IMR-90 (cell line): ENCODE measurements at regions not wholly inside any gene's neighbourhood (a gene's known extent, or its start where the extent isn't known, plus 50 kb on each side); places are given as distances from the start of the nearest gene placed in this dataset.
A peak's percentile ranks its signal among the peaks of the same experiment; 100 is the strongest.

ENCODE experiments used
- ATAC-seq: fragments of 200-7000 bp; cut with Tn5 transposase; 2 replicates; pipeline ENCODE4 v1.9.1; 2020; ENCODE audit warnings: low read depth, mild to moderate bottlenecking, moderate library complexity
- BruUV-seq: library from RNA; stranded (reverse); fragments of 400-500 nt; replicated peaks from 2 replicates; lab custom pipeline; 2021; lab: Mats Ljungman, UMichigan
- CTCF ChIA-PET: fragments of 300-600 bp; formaldehyde crosslinking; extraction: SDS; loops from one replicate; lab custom pipeline; 2021; ENCODE audit warnings: antibody characterized with exemption; lab: Yijun Ruan, JAX
- POLR2A ChIA-PET: fragments of 300-600 bp; sonication (Branson Sonifier 250); formaldehyde crosslinking; loops from one replicate; lab custom pipeline; 2022; ENCODE audit warnings: antibody characterized with exemption; ENCODE audit not compliant: unreplicated experiment; lab: Charles Lee
- DNase-seq: peaks from one replicate; pipeline ENCODE4 v3.0.0; 2013
- H2AFZ ChIP-seq: replicated peaks from 2 replicates; pipeline ENCODE3; 2013; ENCODE audit warnings: low read length, mild to moderate bottlenecking; ENCODE audit not compliant: poor library complexity
- H2AK5ac ChIP-seq: 2 replicates; pipeline ENCODE4 v1.6.1; 2013; ENCODE audit warnings: low read depth, low read length, inconsistent platforms
- H2AK9ac ChIP-seq: replicated peaks from 2 replicates; pipeline ENCODE3; 2013; ENCODE audit warnings: mild to moderate bottlenecking, low read depth, low read length, moderate library complexity; ENCODE audit not compliant: poor library complexity
- H2BK120ac ChIP-seq: 2 replicates; pipeline ENCODE4 v1.6.1; 2013; ENCODE audit warnings: low read depth, low read length, inconsistent platforms
- H2BK15ac ChIP-seq: 3 replicates; pipeline ENCODE4 v1.6.1; 2013; ENCODE audit warnings: low read depth, low read length, inconsistent platforms
- H2BK20ac ChIP-seq: 2 replicates; pipeline ENCODE4 v1.6.1; 2013; ENCODE audit warnings: low read depth, mild to moderate bottlenecking, inconsistent platforms, low read length, moderate library complexity
- H2BK5ac ChIP-seq: 2 replicates; pipeline ENCODE4 v1.6.1; 2013; ENCODE audit warnings: mild to moderate bottlenecking, low read depth, low read length, inconsistent platforms; ENCODE audit not compliant: poor library complexity, severe bottlenecking
- H3K14ac ChIP-seq: replicated peaks from 2 replicates; pipeline ENCODE4 v1.6.1; 2013; ENCODE audit warnings: low read depth, low read length, inconsistent platforms
- H3K18ac ChIP-seq: 2 replicates; pipeline ENCODE4 v1.6.1; 2013; ENCODE audit warnings: low read depth, low read length, control low read depth
- H3K23ac ChIP-seq: 2 replicates; pipeline ENCODE4 v1.6.1; 2013; ENCODE audit warnings: low read depth, low read length, inconsistent platforms
- H3K27ac ChIP-seq: 2 replicates; pipeline ENCODE4 v1.5.1; 2013; ENCODE audit warnings: mild to moderate bottlenecking, control low read depth, low read length; ENCODE audit not compliant: insufficient read depth
- H3K27me3 ChIP-seq: 2 replicates; pipeline ENCODE4 v1.6.1; 2013; ENCODE audit warnings: low read length; ENCODE audit not compliant: control insufficient read depth, insufficient read depth
- H3K36me3 ChIP-seq: 2 replicates; pipeline ENCODE4 v1.6.1; 2013; ENCODE audit warnings: low read length, mixed read lengths; ENCODE audit not compliant: control insufficient read depth, insufficient read depth
- H3K4ac ChIP-seq: 2 replicates; pipeline ENCODE4 v1.6.1; 2013; ENCODE audit warnings: low read depth, low read length, inconsistent platforms
- H3K4me1 ChIP-seq: 2 replicates; pipeline ENCODE4 v1.6.1; 2013; ENCODE audit warnings: low read length, mixed read lengths; ENCODE audit not compliant: control insufficient read depth, insufficient read depth
- H3K4me2 ChIP-seq: 2 replicates; pipeline ENCODE4 v1.6.1; 2013; ENCODE audit warnings: low read depth, mild to moderate bottlenecking, control low read depth, low read length, moderate library complexity
- H3K4me3 ChIP-seq: 2 replicates; pipeline ENCODE4 v1.5.1; 2013; ENCODE audit warnings: low read depth, mild to moderate bottlenecking, control low read depth, low read length, moderate library complexity; ENCODE audit not compliant: insufficient read depth
- H3K56ac ChIP-seq: 2 replicates; pipeline ENCODE4 v1.6.1; 2013; ENCODE audit warnings: low read length, inconsistent platforms; ENCODE audit not compliant: insufficient read depth; ENCODE audit errors: extremely low read depth
- H3K79me1 ChIP-seq, 2 experiments: 2 replicates each; pipeline ENCODE4 v1.6.1; 2013; ENCODE audit warnings: low read length in 2 of 2, inconsistent platforms in 1 of 2, low read depth in 1 of 2
- H3K9ac ChIP-seq: 2 replicates; pipeline ENCODE4 v1.6.1; 2013; ENCODE audit warnings: low read depth, low read length, control low read depth
- H3K9me1 ChIP-seq: 2 replicates; pipeline ENCODE4 v1.6.1; 2013; ENCODE audit warnings: low read length, inconsistent platforms; ENCODE audit not compliant: insufficient read depth
- H3K9me3 ChIP-seq: 2 replicates; pipeline ENCODE4 v1.6.1; 2013; ENCODE audit warnings: low read length; ENCODE audit not compliant: control insufficient read depth, insufficient read depth
- H4K20me1 ChIP-seq: 2 replicates; pipeline ENCODE4 v1.6.1; 2013; ENCODE audit warnings: low read length, inconsistent platforms; ENCODE audit not compliant: insufficient read depth
- H4K5ac ChIP-seq: 2 replicates; pipeline ENCODE4 v1.6.1; 2013; ENCODE audit warnings: mild to moderate bottlenecking, low read depth, low read length, control low read depth
- H4K8ac ChIP-seq, 2 experiments: 2 replicates each; pipeline ENCODE4 v1.6.1; 2013; ENCODE audit warnings: low read depth in 2 of 2, low read length in 2 of 2, control low read depth in 1 of 2, inconsistent platforms in 1 of 2
- H4K91ac ChIP-seq: 2 replicates; pipeline ENCODE4 v1.6.1; 2013; ENCODE audit warnings: low read depth, low read length, inconsistent platforms; ENCODE audit not compliant: insufficient read depth
- BHLHE40 ChIP-seq: fragments of 150-350 bp; IDR thresholded peaks from 2 replicates; pipeline ENCODE4 v1.6.1; 2016; ENCODE audit warnings: mild to moderate bottlenecking, low read depth, low read length
- CEBPB ChIP-seq: IDR thresholded peaks from 2 replicates; pipeline ENCODE4 v1.6.1; 2012; ENCODE audit warnings: low read depth, low read length, improper control_type of control experiment
- CHD1 ChIP-seq: IDR thresholded peaks from 2 replicates; pipeline ENCODE4 v1.6.1; 2012; ENCODE audit warnings: low read depth, low read length, improper control_type of control experiment
- FOS ChIP-seq: fragments of 150-350 bp; IDR thresholded peaks from 2 replicates; pipeline ENCODE4 v1.6.1; 2016; ENCODE audit warnings: low read depth, low read length
- MAFK ChIP-seq: IDR thresholded peaks from 2 replicates; pipeline ENCODE4 v1.6.1; 2012; ENCODE audit warnings: low read depth, low read length, improper control_type of control experiment
- MAZ ChIP-seq: IDR thresholded peaks from 2 replicates; pipeline ENCODE4 v1.6.1; 2012; ENCODE audit warnings: low read depth, mild to moderate bottlenecking, low read length, improper control_type of control experiment, moderate library complexity, borderline replicate concordance
- MXI1 ChIP-seq: IDR thresholded peaks from 2 replicates; pipeline ENCODE4 v1.6.1; 2012; ENCODE audit warnings: low read depth, mild to moderate bottlenecking, low read length, moderate library complexity, borderline replicate concordance
- NFE2L2 ChIP-seq: fragments of 150-350 bp; IDR thresholded peaks from 2 replicates; pipeline ENCODE4 v1.6.1; 2016; ENCODE audit warnings: low read depth, mild to moderate bottlenecking, low read length
- POLR2A ChIP-seq: IDR thresholded peaks from 2 replicates; pipeline ENCODE4 v1.6.1; 2012; ENCODE audit warnings: mild to moderate bottlenecking, low read depth, low read length
- RAD21 ChIP-seq: IDR thresholded peaks from 2 replicates; pipeline ENCODE4 v1.6.1; 2012; ENCODE audit warnings: low read length, improper control_type of control experiment
- RCOR1 ChIP-seq: IDR thresholded peaks from 2 replicates; pipeline ENCODE4 v1.6.1; 2012; ENCODE audit warnings: mild to moderate bottlenecking, low read length, improper control_type of control experiment; ENCODE audit not compliant: insufficient replicate concordance
- RFX5 ChIP-seq: IDR thresholded peaks from 2 replicates; pipeline ENCODE4 v1.8.0; 2012; ENCODE audit warnings: low read depth, mild to moderate bottlenecking, low read length, moderate library complexity
- SMC3 ChIP-seq: fragments of 150-350 bp; IDR thresholded peaks from 2 replicates; pipeline ENCODE4 v1.6.1; 2016; ENCODE audit warnings: low read depth, mild to moderate bottlenecking, antibody characterized with exemption, low read length, moderate library complexity
- WGBS, 2 experiments: methylation state at CpG; one replicate each; pipeline versions ENCODE4 v1.1.5 to v1.1.7; 2013; ENCODE audit warnings: missing lambda C conversion rate in 2 of 2; ENCODE audit not compliant: insufficient read length in 1 of 2; ENCODE audit errors: extremely low coverage in 2 of 2; 5-methylcytosine and 5-hydroxymethylcytosine counted together
- dilution Hi-C: fragments of 300-500 bp; cut with HindIII; formaldehyde crosslinking; loops from one replicate; pipeline ENCODE4 v1.14.3; 2018; ENCODE audit warnings: low sequenced_read_pairs; ENCODE audit not compliant: unreplicated experiment
- in situ Hi-C: fragments of 300-500 bp; cut with MboI; formaldehyde crosslinking; loops from 3 replicates; pipeline ENCODE4 v1.14.3; 2019; ENCODE audit warnings: low sequenced_read_pairs, inconsistent platforms, mixed read lengths
- intact Hi-C: fragments of 100-400 bp; cut with micrococcal nuclease; formaldehyde crosslinking; loops from 2 replicates; pipeline ENCODE4 v1.10.0; 2022
- TF ChIP-seq, protein P1 (sequence below): fragments of 150-350 bp; IDR thresholded peaks from 2 replicates; pipeline ENCODE4 v1.6.1; 2017; ENCODE audit warnings: mild to moderate bottlenecking, antibody characterized with exemption, low read length, low read depth
- TF ChIP-seq, protein P2 (sequence below): conservative IDR thresholded peaks from 2 replicates; pipeline ENCODE4 v1.5.1; 2012; ENCODE audit warnings: mild to moderate bottlenecking, low read depth, low read length, improper control_type of control experiment
- TF ChIP-seq, protein P3 (sequence below): fragments of 150-350 bp; IDR thresholded peaks from 2 replicates; pipeline ENCODE4 v1.6.1; 2016; ENCODE audit warnings: low read depth, mild to moderate bottlenecking, low read length, moderate library complexity, borderline replicate concordance

DNA sequence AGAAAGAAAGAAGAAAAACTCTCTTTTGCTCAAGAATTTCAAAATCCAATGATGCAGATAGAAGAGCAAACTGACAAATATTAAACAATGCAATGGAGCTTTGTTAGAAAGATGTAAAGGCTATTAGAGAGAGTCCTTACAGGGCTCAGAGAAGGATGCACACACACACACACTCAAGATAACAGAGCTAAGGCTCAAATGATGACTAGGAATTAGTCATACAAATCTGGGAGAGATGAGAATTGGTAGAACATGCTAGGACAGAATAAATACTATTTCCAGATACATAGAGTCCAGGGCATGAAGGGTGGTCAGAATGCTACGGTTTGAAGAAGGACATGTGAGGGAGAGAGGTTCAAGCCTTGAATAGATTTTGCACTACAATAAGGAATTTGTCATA is 650.1 kb upstream of the MDGA2 start:
- Histone ChIP-seq H3K9me3 (no peaks in the 10 kb centered on the region), H3K36me3 (no peaks in the 10 kb centered on the region), H2AK9ac (no peak overlapping the region), H3K79me1 (no peaks in the 10 kb centered on the region), H2AK5ac (no peak overlapping the region), H3K4me1 (no peaks in the 10 kb centered on the region), H3K9me1 (no peaks in the 10 kb centered on the region), H2BK5ac (no peak overlapping the region), H2BK120ac (no peak overlapping the region), H2BK20ac (no peak overlapping the region), H3K27ac (no peak overlapping the region), H2AFZ (no peak overlapping the region), H3K56ac (no peak overlapping the region), H4K20me1 (no peaks in the 10 kb centered on the region), H4K91ac (no peak overlapping the region), H4K8ac (no peak overlapping the region), H3K14ac (no peak overlapping the region), H3K27me3 (no peaks in the 10 kb centered on the region), H3K4me3 (no peak overlapping the region), H3K18ac (no peak overlapping the region), H3K9ac (no peak overlapping the region), H4K5ac (no peak overlapping the region), H3K23ac (no peak overlapping the region), H3K4ac (no peak overlapping the region), H3K4me2 (no peak overlapping the region), H2BK15ac (no peak overlapping the region)
- no CpG with 5 or more reads among the region's 1 CpG for WGBS, 2 experiments
- dilution Hi-C loops (no loop called here), in situ Hi-C loops (no loop called here), intact Hi-C loops (no loop called here)
- ATAC-seq = no peak; the same call in 1 of the 2 replicates
- ChIA-PET CTCF (no interaction called here), POLR2A (no interaction called here)
- DNase-seq = peak; percentile 48
- BruUV-seq = no TSS peak
- TF ChIP-seq RFX5 (no peak), FOS (no peak), NFE2L2 (no peak), RCOR1 (no peak), MAFK (no peak), RAD21 (no peak), CHD1 (no peak), MAZ (no peak), SMC3 (no peak), POLR2A (no peak), BHLHE40 (no peak), CEBPB (no peak), MXI1 (no peak)
- TF ChIP-seq, protein P1, sequence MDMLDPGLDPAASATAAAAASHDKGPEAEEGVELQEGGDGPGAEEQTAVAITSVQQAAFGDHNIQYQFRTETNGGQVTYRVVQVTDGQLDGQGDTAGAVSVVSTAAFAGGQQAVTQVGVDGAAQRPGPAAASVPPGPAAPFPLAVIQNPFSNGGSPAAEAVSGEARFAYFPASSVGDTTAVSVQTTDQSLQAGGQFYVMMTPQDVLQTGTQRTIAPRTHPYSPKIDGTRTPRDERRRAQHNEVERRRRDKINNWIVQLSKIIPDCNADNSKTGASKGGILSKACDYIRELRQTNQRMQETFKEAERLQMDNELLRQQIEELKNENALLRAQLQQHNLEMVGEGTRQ = no peak
- TF ChIP-seq, protein P2, sequence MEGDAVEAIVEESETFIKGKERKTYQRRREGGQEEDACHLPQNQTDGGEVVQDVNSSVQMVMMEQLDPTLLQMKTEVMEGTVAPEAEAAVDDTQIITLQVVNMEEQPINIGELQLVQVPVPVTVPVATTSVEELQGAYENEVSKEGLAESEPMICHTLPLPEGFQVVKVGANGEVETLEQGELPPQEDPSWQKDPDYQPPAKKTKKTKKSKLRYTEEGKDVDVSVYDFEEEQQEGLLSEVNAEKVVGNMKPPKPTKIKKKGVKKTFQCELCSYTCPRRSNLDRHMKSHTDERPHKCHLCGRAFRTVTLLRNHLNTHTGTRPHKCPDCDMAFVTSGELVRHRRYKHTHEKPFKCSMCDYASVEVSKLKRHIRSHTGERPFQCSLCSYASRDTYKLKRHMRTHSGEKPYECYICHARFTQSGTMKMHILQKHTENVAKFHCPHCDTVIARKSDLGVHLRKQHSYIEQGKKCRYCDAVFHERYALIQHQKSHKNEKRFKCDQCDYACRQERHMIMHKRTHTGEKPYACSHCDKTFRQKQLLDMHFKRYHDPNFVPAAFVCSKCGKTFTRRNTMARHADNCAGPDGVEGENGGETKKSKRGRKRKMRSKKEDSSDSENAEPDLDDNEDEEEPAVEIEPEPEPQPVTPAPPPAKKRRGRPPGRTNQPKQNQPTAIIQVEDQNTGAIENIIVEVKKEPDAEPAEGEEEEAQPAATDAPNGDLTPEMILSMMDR = no peak
- TF ChIP-seq, protein P3, sequence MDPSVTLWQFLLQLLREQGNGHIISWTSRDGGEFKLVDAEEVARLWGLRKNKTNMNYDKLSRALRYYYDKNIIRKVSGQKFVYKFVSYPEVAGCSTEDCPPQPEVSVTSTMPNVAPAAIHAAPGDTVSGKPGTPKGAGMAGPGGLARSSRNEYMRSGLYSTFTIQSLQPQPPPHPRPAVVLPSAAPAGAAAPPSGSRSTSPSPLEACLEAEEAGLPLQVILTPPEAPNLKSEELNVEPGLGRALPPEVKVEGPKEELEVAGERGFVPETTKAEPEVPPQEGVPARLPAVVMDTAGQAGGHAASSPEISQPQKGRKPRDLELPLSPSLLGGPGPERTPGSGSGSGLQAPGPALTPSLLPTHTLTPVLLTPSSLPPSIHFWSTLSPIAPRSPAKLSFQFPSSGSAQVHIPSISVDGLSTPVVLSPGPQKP = no peak
